ENCODE measurements at regions not wholly inside any gene's neighbourhood (a gene's known extent, or its start where the extent isn't known, plus 50 kb on each side); places are given as distances from the start of the nearest gene placed in this dataset.

DNA sequence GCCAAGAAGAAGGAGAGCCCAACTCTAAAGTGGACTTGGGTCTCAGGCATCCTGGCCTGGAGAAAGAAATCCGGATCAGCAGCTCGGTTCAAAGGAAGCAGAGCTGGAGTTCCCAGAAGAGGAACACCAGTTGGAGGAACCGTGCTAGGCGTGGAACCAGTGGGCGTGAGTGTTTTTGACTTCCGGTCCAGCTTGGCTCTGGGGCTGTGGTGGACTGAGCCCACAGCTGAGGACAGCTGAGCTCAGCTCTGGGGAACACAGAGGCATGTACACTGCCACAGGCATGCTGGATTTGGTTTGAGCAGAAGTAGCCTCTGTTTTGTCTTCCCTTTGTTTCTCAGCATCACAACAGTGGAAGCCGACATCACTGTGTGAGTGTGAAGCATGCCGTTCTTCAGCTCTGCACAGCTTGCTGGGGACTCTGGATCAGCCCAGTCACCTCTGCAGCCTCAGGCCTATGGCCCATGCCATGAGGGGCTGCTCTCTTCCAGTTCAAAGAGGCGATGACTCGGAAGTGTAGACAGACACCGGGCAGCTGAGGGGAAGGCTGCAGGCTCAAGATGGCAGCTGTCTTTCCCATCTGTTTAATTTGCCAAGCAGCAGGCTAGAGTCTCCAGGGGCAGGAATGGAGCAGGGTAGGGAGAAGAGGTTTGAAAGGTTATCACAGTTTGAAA, 185.8 kb upstream of the UBE3A start:
- no peaks in the 10 kb centered on the region for H3K36me3 ChIP-seq
- H3K4me1 ChIP-seq, result no peaks in the 10 kb centered on the region
- H3K9me3 ChIP-seq, result no peaks in the 10 kb centered on the region
- H3K4me3 ChIP-seq, result no peak overlapping the region
- no peaks in the 10 kb centered on the region for H3K27me3 ChIP-seq
- H3K27ac ChIP-seq, result no peak overlapping the region
- TF ChIP-seq, protein P1, sequence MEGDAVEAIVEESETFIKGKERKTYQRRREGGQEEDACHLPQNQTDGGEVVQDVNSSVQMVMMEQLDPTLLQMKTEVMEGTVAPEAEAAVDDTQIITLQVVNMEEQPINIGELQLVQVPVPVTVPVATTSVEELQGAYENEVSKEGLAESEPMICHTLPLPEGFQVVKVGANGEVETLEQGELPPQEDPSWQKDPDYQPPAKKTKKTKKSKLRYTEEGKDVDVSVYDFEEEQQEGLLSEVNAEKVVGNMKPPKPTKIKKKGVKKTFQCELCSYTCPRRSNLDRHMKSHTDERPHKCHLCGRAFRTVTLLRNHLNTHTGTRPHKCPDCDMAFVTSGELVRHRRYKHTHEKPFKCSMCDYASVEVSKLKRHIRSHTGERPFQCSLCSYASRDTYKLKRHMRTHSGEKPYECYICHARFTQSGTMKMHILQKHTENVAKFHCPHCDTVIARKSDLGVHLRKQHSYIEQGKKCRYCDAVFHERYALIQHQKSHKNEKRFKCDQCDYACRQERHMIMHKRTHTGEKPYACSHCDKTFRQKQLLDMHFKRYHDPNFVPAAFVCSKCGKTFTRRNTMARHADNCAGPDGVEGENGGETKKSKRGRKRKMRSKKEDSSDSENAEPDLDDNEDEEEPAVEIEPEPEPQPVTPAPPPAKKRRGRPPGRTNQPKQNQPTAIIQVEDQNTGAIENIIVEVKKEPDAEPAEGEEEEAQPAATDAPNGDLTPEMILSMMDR (IDR thresholded peaks at IDR 0.05), result no peak
- no peak for TF ChIP-seq POLR2AphosphoS5 (IDR thresholded peaks at IDR 0.05)
- no peak for TF ChIP-seq POLR2A (IDR thresholded peaks at IDR 0.05)
- intact Hi-C loops (cut with DNase I; ENCODE audit: low total_unique reads), result no loop called here
- DNase-seq (ENCODE audit: low spot score in 2 of 2), result no peak

DNA sequence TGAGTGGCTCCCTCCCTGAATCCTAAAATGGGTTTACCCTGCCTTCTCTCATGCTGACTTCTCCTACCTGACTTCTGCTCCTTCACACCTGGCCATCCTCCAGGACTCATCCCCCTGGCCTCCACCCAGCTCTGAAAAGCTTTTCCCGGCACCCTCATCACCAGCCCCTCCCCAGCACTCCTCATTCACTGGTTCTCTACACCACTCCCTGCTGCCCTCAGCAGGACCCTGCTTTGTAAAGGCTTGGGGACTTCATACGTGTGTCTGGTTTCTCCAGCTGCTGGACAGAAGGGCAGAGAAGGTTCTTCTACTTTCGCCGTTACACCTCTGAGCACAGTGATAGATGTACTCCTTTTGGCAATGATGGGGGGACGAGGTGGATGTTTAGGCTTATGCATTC, 184.9 kb upstream of the UBE3A start:
- no peaks in the 10 kb centered on the region for H3K36me3 ChIP-seq
- TF ChIP-seq POLR2AphosphoS5 (IDR thresholded peaks at IDR 0.05) (no peak), POLR2A (IDR thresholded peaks at IDR 0.05) (no peak)
- H3K4me1 ChIP-seq, result no peaks in the 10 kb centered on the region
- H3K27ac ChIP-seq, result no peak overlapping the region
- no peak overlapping the region for H3K4me3 ChIP-seq
- no peaks in the 10 kb centered on the region for H3K9me3 ChIP-seq
- DNase-seq (ENCODE audit: low spot score in 2 of 2), result no peak
- H3K27me3 ChIP-seq, result no peaks in the 10 kb centered on the region
- intact Hi-C loops (cut with DNase I; ENCODE audit: low total_unique reads), result no loop called here

DNA sequence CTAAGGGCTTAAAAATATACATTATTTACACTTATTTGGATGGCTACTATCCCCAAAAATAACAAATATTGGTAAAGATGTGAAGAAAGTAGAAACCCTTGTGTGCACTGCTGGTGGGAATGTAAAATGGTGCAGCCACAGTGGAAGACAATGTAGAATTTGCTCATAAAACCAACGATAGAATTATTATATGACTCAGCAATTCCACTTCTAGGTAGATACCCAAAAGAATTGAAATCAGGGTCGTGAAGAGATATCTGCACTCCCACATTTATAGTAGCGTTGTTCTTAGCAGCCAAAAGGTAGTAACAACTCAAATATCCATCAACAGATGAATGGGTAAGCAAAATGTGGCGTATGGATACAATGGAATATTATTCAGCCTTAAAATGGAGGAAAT, 181.6 kb upstream of the UBE3A start:
- intact Hi-C loops (cut with DNase I; ENCODE audit: low total_unique reads), result no loop called here
- no peak for DNase-seq (ENCODE audit: low spot score in 2 of 2)
- Histone ChIP-seq H3K36me3 (no peaks in the 10 kb centered on the region), H3K4me1 (no peaks in the 10 kb centered on the region), H3K4me3 (no peak overlapping the region), H3K27ac (no peak overlapping the region), H3K27me3 (no peaks in the 10 kb centered on the region), H3K9me3 (no peaks in the 10 kb centered on the region)
- TF ChIP-seq, protein P1 (IDR thresholded peaks at IDR 0.05), result no peak
- TF ChIP-seq POLR2AphosphoS5 (IDR thresholded peaks at IDR 0.05) (no peak), POLR2A (IDR thresholded peaks at IDR 0.05) (no peak)

DNA sequence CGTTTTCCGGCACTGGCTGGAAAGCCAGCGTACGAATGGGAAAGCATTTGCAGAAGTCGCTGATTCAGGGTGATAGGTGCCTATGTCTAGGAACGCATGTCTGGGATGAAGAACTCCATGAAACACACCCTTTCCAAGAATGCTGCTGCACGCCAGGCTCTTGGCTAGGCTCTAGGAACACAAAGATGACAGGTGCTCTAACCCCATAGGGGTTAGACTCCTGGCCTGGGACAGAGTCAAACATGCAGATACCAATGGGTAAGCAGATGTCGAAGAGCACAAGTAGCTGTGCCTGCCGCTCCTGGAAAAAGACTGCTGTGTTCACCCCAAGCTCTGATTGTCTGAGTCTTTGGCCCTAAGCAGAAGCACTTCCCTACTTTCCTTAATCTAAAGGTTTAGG, 180.9 kb upstream of the UBE3A start:
- no peak for DNase-seq (ENCODE audit: low spot score in 2 of 2)
- H3K36me3 ChIP-seq, result no peaks in the 10 kb centered on the region
- intact Hi-C loops (cut with DNase I; ENCODE audit: low total_unique reads), result no loop called here
- no peaks in the 10 kb centered on the region for H3K4me1 ChIP-seq
- H3K27me3 ChIP-seq, result no peaks in the 10 kb centered on the region
- H3K27ac ChIP-seq, result no peak overlapping the region
- TF ChIP-seq POLR2A (IDR thresholded peaks at IDR 0.05), result no peak
- no peak for TF ChIP-seq POLR2AphosphoS5 (IDR thresholded peaks at IDR 0.05)
- TF ChIP-seq, protein P1 (IDR thresholded peaks at IDR 0.05), result no peak
- H3K9me3 ChIP-seq, result no peaks in the 10 kb centered on the region
- H3K4me3 ChIP-seq, result no peak overlapping the region

DNA sequence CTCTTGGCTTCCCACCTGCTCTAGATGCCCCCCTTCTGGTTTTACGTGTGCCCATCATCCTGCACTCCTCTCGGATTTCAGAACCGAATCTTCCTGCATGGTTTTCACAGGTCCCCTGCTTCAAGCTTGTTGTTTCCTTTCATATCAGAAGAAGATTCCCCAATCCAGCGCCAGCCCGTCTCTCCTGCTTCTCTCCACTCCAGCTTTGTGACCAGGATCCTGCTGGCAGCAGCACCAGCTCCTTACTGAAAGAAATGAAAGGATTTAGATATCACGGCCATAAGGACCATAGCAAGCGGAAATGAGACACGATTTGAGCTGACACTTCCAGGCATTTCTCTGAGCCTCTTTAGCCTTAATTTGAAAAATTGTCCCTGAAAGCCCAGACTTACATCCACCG, 180.3 kb upstream of the UBE3A start:
- TF ChIP-seq, protein P1 (IDR thresholded peaks at IDR 0.05), result no peak
- no peaks in the 10 kb centered on the region for H3K36me3 ChIP-seq
- H3K9me3 ChIP-seq, result no peaks in the 10 kb centered on the region
- no peak for DNase-seq (ENCODE audit: low spot score in 2 of 2)
- intact Hi-C loops (cut with DNase I; ENCODE audit: low total_unique reads), result no loop called here
- no peak overlapping the region for H3K27ac ChIP-seq
- H3K27me3 ChIP-seq, result no peaks in the 10 kb centered on the region
- H3K4me1 ChIP-seq, result no peaks in the 10 kb centered on the region
- no peak overlapping the region for H3K4me3 ChIP-seq

DNA sequence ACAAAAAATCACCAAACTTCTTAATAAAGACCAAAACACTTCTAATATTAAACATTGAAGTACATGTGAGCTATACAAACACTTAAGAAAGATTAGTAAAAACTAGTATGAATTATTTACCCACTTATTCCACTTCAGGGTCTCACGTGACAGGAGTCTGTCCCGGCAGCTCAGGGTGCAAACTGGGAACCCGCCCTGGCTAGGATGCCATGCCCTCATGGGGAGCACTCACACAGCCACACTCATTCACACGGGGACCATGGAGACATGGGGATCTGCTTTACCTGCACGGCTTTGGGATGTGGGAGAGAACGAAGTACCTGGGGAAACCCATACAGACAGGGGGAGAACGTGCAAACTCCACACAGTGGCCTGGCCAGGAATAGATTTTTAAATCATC, 179.3 kb upstream of the UBE3A start:
- no peak for DNase-seq (ENCODE audit: low spot score in 2 of 2)
- intact Hi-C loops (cut with DNase I; ENCODE audit: low total_unique reads), result no loop called here
- Histone ChIP-seq H3K36me3 (no peaks in the 10 kb centered on the region), H3K9me3 (no peaks in the 10 kb centered on the region), H3K27ac (no peak overlapping the region), H3K4me3 (no peak overlapping the region), H3K4me1 (no peaks in the 10 kb centered on the region), H3K27me3 (no peaks in the 10 kb centered on the region)
- TF ChIP-seq POLR2AphosphoS5 (IDR thresholded peaks at IDR 0.05) (no peak), POLR2A (IDR thresholded peaks at IDR 0.05) (no peak)
- TF ChIP-seq, protein P1 (IDR thresholded peaks at IDR 0.05), result no peak

All from breast epithelium (tissue), 4 donors.